ENCODE measurements at regions not wholly inside any gene's neighbourhood (a gene's known extent, or its start where the extent isn't known, plus 50 kb on each side); places are given as distances from the start of the nearest gene placed in this dataset.

DNA sequence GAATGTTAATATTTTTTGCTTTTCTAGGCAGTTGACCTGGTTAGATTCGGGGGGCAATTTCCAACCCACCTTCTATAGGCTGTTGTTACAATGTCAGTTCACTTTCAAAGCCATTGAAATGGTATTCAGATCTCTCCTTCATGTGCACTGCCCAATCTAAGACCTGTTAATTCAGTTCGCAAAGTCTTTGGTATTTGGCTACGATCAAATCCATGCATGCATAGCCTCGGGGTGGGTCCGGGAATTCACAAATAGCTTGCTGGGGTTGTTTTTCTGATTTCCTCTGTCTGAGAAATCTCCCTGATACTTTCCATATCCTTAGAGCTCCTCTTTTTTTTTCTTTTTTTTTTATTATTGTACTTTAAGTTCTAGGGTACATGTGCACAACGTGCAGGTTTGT is 252.6 kb upstream of the SPAG17 start:
- Mint-ChIP-seq H3K27ac (no peak overlapping the region), H3K27me3 (ENCODE audit: low read depth in 2 of 2) (no peaks in the 10 kb centered on the region), H3K4me1 (no peaks in the 10 kb centered on the region), H3K9me3 (peaks cover 12 to 21% of the 10 kb centered on the region in 2 donors), H3K36me3 (peaks cover 7% of the 10 kb centered on the region), H3K4me3 (no peak overlapping the region)
- Histone ChIP-seq H3K36me3 (ENCODE audit: control insufficient read depth, insufficient read depth, low read length) (no peaks in the 10 kb centered on the region), H3K9me3 (ENCODE audit: control insufficient read depth, insufficient read depth, low read length) (no peaks in the 10 kb centered on the region), H3K4me1 (ENCODE audit: control insufficient read depth, insufficient read depth, low read length) (no peaks in the 10 kb centered on the region), H3K4me3 (ENCODE audit: low read length) (no peak overlapping the region), H3K27me3 (ENCODE audit: control insufficient read depth, insufficient read depth, low read length) (no peaks in the 10 kb centered on the region), H3K27ac (ENCODE audit: low read length) (no peak overlapping the region)
- 90% methylated on average over 6 of the region's 6 CpGs for WGBS (ENCODE audit: insufficient coverage)
- DNase-seq (no peak), ATAC-seq (no peak)
- TF ChIP-seq, protein P1, sequence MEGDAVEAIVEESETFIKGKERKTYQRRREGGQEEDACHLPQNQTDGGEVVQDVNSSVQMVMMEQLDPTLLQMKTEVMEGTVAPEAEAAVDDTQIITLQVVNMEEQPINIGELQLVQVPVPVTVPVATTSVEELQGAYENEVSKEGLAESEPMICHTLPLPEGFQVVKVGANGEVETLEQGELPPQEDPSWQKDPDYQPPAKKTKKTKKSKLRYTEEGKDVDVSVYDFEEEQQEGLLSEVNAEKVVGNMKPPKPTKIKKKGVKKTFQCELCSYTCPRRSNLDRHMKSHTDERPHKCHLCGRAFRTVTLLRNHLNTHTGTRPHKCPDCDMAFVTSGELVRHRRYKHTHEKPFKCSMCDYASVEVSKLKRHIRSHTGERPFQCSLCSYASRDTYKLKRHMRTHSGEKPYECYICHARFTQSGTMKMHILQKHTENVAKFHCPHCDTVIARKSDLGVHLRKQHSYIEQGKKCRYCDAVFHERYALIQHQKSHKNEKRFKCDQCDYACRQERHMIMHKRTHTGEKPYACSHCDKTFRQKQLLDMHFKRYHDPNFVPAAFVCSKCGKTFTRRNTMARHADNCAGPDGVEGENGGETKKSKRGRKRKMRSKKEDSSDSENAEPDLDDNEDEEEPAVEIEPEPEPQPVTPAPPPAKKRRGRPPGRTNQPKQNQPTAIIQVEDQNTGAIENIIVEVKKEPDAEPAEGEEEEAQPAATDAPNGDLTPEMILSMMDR (IDR thresholded peaks at IDR 0.05), result no peak
- intact Hi-C loops (cut with micrococcal nuclease), result no loop called here

DNA sequence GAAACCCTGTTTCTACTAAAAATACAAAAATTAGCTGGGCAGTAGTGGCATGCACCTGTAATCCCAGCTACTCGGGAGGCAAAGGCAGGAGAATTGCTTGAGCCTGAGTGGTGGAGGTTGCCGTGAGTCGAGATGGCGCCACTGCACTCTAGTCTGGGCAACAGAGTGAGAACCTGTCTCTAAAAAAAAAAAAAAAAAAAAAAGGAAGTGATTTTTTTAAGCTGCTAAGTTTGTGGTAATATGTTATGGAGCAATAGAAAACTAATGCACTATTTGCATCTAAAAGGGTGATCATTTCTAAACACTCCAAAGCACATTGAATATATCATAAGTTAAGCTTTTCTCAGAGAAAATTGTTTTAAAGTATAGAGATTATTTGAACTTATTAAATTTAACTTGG is 244.8 kb upstream of the SPAG17 start:
- ATAC-seq (no peak), DNase-seq (no peak)
- H3K27me3 ChIP-seq (ENCODE audit: control insufficient read depth, insufficient read depth, low read length), result no peaks in the 10 kb centered on the region
- no peaks in the 10 kb centered on the region for H3K4me1 Mint-ChIP-seq
- TF ChIP-seq, protein P1 (IDR thresholded peaks at IDR 0.05), result no peak
- H3K27ac Mint-ChIP-seq, result no peak overlapping the region
- intact Hi-C loops (cut with micrococcal nuclease), result no loop called here
- no peaks in the 10 kb centered on the region for H3K27me3 Mint-ChIP-seq (ENCODE audit: low read depth in 2 of 2)
- H3K36me3 Mint-ChIP-seq, result peaks cover 11% of the 10 kb centered on the region
- no peaks in the 10 kb centered on the region for H3K4me1 ChIP-seq (ENCODE audit: control insufficient read depth, insufficient read depth, low read length)
- H3K27ac ChIP-seq (ENCODE audit: low read length), result no peak overlapping the region
- no peaks in the 10 kb centered on the region for H3K36me3 ChIP-seq (ENCODE audit: control insufficient read depth, insufficient read depth, low read length)
- no peak overlapping the region for H3K4me3 Mint-ChIP-seq
- 73% methylated on average over 4 of the region's 4 CpGs for WGBS (ENCODE audit: insufficient coverage)
- H3K9me3 ChIP-seq (ENCODE audit: control insufficient read depth, insufficient read depth, low read length), result no peaks in the 10 kb centered on the region
- peaks cover 18 to 27% of the 10 kb centered on the region in 2 donors for H3K9me3 Mint-ChIP-seq
- no peak overlapping the region for H3K4me3 ChIP-seq (ENCODE audit: low read length)

DNA sequence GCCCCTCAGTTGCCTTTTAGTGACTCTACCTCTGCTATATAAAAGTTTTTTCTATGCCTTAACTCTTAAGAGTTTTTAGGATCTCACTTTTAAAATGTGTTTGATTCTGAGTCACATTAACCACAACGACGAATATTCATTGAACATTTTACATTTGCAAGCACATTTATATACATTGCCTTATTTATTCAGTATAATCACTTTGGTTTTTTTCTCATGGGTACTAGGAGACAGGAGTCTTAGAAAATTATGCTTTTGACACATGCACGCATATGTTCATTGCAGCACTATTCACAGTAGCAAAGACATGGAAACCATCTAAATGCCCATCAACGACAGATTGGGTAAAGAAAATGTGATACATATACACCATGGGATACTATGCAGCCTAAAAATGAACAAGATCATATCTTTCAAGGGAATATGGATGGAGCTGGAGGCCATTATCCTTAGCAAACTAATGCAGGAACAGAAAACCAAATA is 236.9 kb upstream of the SPAG17 start:
- Mint-ChIP-seq H3K27me3 (ENCODE audit: low read depth in 2 of 2) (no peaks in the 10 kb centered on the region), H3K9me3 (peaks cover 6 to 8% of the 10 kb centered on the region in 2 donors), H3K27ac (no peak overlapping the region), H3K4me3 (no peak overlapping the region), H3K36me3 (no peaks in the 10 kb centered on the region), H3K4me1 (no peaks in the 10 kb centered on the region)
- Histone ChIP-seq H3K4me3 (ENCODE audit: low read length) (no peak overlapping the region), H3K4me1 (ENCODE audit: control insufficient read depth, insufficient read depth, low read length) (no peaks in the 10 kb centered on the region), H3K36me3 (ENCODE audit: control insufficient read depth, insufficient read depth, low read length) (no peaks in the 10 kb centered on the region), H3K27ac (ENCODE audit: low read length) (no peak overlapping the region), H3K9me3 (ENCODE audit: control insufficient read depth, insufficient read depth, low read length) (no peaks in the 10 kb centered on the region), H3K27me3 (ENCODE audit: control insufficient read depth, insufficient read depth, low read length) (no peaks in the 10 kb centered on the region)
- DNase-seq (no peak), ATAC-seq (no peak)
- TF ChIP-seq, protein P1 (IDR thresholded peaks at IDR 0.05), result no peak
- 95% methylated on average over 4 of the region's 4 CpGs for WGBS (ENCODE audit: insufficient coverage)
- intact Hi-C loops (cut with micrococcal nuclease), result no loop called here

DNA sequence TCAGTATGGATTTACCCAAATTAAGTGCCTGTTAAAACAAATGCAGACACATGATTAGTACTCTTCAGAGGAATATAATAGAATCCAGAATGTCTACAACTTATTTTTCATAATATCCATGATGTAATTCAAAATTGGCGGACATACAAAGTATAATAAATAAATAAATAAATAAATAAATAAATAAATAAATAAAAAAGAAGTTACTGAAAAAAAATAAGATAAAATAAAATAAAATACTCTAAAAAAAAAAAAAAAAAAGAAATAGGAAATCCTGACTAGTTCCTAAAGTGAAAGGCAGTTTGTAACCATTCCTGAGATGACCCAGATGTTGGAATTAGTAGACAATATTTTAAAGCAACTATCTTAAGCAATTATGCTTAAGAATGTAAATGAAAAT is 219.0 kb upstream of the SPAG17 start:
- ATAC-seq (no peak), DNase-seq (no peak)
- H3K36me3 Mint-ChIP-seq, result no peaks in the 10 kb centered on the region
- Histone ChIP-seq H3K9me3 (ENCODE audit: control insufficient read depth, insufficient read depth, low read length) (no peaks in the 10 kb centered on the region), H3K4me1 (ENCODE audit: control insufficient read depth, insufficient read depth, low read length) (no peaks in the 10 kb centered on the region), H3K27ac (ENCODE audit: low read length) (no peak overlapping the region), H3K4me3 (ENCODE audit: low read length) (no peak overlapping the region), H3K27me3 (ENCODE audit: control insufficient read depth, insufficient read depth, low read length) (no peaks in the 10 kb centered on the region), H3K36me3 (ENCODE audit: control insufficient read depth, insufficient read depth, low read length) (no peaks in the 10 kb centered on the region)
- H3K27ac Mint-ChIP-seq, result no peak overlapping the region
- H3K27me3 Mint-ChIP-seq (ENCODE audit: low read depth in 2 of 2), result no peaks in the 10 kb centered on the region
- no CpG with 5 or more reads among the region's 1 CpG for WGBS (ENCODE audit: insufficient coverage)
- intact Hi-C loops (cut with micrococcal nuclease), result no loop called here
- no peak overlapping the region for H3K4me3 Mint-ChIP-seq
- peaks cover 13 to 19% of the 10 kb centered on the region in 2 donors for H3K9me3 Mint-ChIP-seq
- TF ChIP-seq, protein P1 (IDR thresholded peaks at IDR 0.05), result no peak
- H3K4me1 Mint-ChIP-seq, result no peaks in the 10 kb centered on the region

Data from natural killer cell (primary cell).